HG03064 (cell line): ENCODE measurements at regions not wholly inside any gene's neighbourhood (a gene's known extent, or its start where the extent isn't known, plus 50 kb on each side); places are given as distances from the start of the nearest gene placed in this dataset.
"Not testable (repeated sequence)": the region's sequence is repeated elsewhere in the genome, so short reads cannot be mapped to it uniquely, and the experiment has no call there.

Experiments
- ATAC-seq: cut with Tn5 transposase; IDR thresholded peaks from one replicate; pipeline ENCODE4 v1.9.1; 2021; ENCODE audit warnings: low read depth; ENCODE audit not compliant: unreplicated experiment

DNA sequence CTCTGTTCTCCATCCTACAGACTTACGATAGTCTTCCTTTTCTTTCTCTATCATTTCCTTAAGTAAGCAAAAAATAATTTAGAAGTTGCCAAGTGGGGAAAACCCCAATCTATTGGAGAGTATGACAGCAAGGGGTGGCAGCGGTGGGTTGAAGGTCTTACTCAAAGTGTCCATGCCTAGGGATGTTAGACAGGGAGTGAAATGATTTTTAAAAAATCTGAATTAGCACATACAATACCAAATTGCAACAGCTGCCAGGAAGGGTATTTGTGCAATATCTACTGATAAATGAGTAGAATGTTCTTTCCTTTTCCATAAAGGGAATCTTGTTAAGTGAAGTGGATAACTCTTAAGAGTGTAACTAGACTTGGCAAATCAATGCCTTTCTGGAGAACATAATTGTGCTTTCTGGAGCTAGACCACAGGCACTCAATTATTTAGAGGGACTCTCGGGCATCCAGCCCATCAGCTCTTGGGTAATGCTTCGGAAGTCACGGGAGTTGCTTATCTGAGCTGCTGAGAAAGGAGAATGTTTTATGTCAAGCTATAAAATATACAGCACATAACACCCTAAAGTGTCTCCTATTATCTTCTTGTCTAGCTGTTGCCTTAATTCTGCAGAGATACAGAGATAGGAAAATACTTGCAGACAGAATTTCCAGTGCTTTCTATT, 151.5 kb downstream of the KCNJ2 start:
- no peak for ATAC-seq

DNA sequence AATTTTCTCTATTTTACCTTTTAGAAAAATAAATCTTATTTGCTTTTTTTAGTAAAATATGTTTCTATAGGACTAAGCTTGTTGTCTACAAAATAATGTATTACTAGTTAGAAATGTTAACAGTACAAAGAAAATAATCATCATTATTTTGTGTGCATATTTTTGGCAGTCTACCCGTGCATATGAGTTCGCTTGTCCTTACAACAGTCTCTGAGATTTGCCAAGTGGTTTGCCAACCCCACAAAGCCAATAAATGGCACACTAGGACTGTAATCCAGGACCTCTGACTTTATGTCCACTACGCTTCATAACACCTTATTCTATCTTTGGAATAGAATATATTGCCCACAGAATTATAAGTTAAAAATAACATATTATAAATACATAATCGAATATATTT, 152.0 kb downstream of the KCNJ2 start:
- no peak for ATAC-seq

DNA sequence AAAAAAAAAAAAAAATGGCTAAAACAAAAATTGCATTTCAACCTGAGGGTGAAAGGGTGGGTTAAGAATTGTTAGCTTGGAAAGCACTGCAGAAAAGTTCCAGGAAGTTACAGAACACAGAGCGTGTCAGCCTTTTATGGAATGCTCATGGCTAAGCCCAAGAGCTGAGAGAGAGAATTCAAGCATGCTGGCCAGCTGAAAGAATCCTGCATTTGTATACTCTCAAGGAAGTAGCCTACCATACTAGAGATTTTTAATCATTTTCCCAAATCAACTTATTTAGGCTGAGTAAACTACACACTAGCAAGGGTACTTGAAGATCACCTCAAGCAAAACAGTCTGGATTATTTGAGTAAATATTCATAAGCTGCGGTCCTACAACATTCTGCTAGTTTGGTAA, 153.9 kb downstream of the KCNJ2 start:
- ATAC-seq: no peak

DNA sequence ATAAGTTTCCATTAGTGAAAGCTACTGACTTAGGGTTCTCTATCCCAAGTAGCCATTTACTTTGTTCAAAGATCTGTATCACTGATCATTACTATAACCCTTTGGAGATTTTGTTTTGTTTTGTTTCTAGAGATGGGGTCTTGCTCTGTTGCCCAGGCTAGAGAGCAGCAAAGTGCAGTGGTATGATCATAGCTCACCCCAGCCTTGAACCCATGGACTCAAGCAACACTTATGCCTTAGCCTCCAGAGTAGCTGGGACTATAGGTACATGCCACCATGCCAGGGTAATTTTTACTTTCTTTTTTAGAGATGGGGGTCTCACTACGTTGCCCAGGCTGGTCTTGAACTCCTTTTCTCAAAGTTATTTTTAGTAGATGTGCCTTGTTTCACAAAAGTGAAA, 154.7 kb downstream of the KCNJ2 start:
- ATAC-seq: no peak

DNA sequence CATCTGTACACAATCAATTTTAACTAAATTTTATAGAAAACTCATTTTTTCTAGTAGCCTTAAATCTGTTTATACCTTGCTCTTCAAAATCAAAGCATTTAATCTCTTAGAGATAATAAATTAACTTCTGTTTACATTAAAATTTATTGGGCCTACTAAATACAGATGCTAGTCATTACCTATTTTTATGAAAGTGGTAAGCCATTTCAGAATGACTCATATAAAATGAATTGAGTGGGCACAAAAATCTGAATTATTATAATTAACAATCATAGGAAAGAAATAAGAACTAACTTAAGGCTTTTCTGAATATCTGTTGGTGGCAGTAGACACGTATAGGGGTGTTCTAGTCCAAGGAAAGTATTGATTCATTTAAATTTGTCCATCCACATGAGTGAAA, 157.9 kb downstream of the KCNJ2 start:
- no peak for ATAC-seq

DNA sequence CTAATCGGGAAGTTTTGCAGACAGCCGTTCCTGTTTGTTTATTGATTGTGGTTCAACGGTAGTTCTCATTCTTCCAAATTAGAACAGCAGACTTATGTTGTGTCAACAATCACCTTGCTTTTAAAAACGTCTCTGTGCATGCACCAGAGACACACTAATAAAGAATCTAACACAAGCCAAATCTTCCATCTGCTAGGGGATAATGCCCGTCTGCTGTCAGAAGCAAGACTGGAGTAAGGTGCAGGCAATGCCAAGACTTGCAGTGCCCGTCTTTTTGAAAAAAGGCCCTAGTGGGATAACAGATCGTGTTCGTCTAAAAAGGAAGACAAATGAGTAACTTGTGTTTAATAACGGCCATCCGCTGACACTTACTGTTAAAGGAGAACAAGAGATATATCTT, 158.4 kb downstream of the KCNJ2 start:
- no peak for ATAC-seq

DNA sequence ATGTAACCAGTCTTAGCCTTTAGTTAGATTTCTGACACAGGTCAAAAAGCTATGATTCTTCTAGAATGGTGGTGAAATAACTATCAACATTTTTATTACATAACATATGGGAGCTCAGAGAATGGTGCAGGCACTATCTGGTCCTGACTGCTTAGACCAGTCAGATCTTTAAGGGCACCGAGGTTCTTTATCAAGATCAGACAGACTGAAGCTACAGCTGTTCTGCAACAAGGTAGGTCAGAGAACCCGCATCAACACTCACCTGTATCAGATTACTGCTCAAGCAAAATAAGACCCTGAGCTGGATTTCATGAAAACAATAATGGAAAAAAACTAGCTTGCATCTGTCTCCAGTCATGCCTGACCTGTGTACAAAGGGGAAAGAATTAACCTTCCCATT, 160.4 kb downstream of the KCNJ2 start:
- no peak for ATAC-seq

DNA sequence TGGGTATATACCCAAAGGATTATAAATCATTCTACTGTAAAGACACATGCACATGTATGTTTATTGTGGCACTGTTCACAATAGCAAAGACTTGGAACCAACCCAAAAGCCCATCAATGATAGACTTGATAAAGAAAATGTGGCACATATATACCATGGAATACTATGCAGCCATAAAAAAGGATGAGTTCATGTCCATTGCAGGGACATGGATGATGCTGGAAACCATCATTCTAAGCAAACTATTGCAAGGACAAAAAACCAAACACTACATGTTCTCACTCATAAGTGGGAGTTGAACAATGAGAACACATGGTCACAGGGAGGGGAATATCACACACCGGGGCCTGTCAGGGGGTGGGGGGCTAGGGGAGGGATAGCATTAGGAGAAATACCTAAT, 161.7 kb downstream of the KCNJ2 start:
- not testable (repeated sequence) for ATAC-seq

DNA sequence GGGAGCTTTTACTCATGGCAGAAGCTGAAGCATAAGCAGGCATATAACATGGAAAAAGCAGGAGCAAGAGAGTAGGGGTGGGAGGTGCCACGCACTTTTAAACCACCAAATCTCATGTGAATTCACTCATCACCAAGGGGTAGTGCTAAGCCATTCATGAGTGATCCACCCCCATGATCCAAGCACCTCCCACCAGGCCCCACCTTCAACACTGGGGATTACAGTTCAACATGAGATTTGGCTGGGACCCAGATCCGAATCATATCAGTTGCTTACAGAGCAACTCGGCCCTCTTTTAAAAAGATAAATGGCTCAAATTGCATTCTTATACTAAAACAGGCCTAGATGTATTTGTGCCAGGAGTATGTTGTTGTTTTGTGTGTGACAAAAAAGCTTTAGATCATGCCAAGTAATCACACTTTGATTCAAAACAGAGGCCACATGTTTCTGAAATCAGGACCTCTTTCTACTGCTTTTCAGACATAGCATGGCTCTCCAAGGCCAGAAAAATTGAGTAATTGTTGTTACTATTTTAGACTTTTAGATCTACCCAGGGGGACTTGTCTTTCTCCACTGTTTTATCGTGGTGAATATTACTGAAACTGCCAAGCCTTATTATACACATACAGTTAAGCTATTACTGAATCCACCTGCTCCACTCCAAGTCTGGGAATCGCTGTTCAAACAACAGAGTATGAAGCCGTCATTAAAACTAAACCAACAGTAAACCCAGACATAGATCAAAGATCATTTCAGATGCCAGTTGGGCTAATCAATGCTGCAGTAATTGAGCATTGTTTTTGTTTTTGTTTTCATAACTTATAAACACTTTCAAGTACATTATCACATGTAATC, 163.3 kb downstream of the KCNJ2 start:
- ATAC-seq: no peak

DNA sequence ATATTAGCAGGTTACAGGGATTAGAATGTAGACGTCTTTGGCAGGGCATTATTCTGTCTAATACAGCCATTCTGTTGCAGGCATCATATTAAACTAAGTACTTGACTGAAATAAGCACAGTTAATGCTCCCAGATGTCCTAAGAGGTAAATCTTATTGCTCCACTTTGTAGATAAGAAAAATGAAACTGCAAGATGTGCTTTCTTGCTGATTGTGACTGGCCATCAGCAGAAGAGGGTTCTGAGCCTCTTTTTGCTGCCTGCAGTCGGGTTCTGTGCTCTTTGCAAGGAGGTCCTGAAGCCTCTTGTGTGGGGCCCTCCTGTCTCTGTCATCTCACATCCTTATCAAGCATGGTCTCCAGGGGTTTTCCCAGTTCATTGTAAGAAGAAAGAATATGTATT, 167.1 kb downstream of the KCNJ2 start:
- no peak for ATAC-seq

DNA sequence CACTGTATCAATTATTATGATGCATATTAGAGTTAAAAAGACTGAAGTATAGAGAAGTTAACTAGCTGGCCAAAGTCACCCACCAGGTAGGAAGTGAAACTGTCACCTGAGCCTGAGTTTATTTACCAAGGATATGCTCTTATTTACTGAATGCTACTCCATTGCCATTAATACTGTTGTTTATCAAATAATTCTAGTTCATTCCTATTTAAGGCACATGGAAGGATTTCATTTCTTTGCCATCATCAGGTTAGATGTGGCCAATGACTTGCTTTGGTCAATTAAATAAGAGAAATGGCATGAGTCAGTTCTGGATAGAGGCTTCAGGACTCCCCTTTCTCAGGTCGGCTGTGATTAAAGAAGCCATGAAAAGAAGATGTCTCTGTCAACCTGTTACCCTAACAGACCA, 169.6 kb downstream of the KCNJ2 start:
- no peak for ATAC-seq

DNA sequence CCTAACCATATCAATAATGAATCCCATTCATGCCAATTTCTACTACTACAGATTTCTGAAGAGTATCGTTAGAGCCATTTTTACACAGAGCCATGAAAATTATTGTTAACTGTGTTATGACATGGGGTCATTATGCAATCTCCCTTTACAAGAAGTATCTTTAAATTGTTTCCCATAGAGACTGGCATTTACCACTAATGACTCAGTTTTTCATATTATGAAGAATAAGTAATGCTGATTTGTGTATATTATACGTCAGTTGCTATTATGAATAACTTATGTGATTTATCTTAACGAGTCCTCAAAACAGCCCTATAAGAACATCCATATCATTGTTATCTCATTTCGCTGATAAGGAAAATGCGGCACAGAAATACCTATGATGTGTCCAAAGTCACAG, 173.8 kb downstream of the KCNJ2 start:
- no peak for ATAC-seq

DNA sequence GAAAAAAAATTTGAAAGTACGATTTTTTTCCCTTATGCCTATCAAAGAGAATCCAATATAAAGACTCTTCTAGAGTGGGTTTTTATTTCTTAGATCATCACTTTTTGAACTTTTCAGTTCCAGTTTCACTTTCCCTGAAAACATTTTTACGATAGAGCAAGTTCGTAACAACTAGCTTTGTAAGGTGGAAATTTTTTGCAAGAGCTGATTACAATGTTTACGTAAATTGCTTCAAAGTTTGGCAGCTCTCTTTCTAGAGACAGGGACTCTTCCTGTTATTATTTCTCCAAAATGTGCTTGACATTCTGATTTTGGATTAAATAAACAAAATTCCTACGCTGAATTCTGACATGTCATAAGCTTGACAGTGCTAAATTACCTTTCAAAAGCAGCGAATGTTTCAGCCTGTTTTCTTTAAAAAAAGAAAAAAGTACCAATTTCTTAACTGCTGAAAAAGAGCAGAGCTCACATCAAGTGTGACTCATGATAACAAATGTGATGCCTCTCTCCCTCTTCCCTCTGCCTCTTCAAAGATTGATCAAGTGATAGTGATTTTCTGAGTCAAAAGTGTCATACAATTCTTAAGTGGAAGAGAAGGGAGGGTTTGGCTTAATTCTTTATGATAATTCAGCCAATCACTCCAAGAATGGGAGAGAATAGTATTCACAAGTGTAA, 175.2 kb downstream of the KCNJ2 start:
- ATAC-seq: no peak

DNA sequence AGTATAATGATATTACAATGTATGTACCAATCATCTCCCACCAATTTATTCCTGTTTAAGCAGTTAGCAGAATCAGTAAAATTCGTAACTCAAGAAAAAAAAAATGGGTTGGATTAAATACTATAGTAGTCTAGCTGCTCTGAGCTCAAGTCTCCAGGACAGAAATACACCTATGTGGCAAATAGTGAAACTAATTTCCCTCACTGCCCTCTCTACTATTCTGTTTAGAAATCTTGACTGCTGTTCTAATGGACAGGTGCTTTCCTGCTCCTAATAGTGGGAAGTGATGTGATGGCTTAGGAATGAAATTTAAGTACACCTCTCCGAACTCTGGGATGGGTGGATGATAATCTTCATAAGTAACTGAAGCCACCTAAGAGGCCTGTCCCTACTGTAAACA, 175.7 kb downstream of the KCNJ2 start:
- ATAC-seq: no peak

DNA sequence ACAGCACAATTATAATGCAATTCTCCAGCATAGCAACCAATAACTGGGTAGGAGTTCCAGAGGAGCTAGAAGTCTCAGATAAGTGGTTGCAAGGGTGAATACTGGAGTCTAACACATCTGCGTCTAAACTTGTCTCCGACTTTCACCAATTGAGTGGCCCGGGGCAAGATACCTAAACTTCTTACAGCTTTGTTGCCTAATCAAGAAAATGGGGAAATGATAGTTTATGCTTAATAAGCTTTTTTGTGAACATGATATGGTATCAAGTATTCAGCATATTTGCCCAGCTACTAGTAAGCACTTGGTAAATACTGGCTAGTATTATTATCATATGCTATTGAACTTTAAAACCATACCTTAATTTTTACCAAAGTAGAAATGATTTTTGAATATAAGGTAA, 183.5 kb downstream of the KCNJ2 start:
- no peak for ATAC-seq

DNA sequence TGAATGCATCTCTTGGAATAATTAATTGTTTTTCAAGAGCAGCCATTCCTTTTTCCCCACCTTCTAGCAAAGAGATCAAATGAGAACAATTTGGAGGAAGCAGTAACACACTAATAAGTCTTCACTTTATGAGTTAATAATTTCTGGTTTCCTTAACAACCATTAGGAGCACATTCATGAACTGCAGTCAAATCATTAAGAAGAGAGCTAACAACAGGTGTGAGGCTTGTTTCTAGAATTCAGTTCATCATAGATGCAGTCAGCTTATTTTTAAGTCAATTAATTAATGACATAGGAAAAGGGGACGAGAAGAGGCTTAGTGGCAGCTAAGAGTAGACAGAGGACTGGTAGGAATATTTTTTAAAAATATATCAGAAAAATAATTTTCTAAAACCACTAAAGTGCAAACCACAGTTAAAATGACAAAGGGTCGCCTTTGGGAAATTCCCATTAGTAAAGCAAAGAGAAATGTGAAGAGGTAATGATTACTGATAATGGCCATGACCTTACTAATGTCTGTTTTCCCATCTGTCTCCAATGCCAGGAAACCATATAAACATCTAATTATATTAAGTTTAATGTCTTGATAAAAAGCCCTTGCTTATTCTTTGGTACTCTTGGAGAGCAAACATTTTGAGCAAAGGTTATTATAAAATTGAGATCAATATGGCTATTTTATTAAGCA, 184.2 kb downstream of the KCNJ2 start:
- no peak for ATAC-seq

DNA sequence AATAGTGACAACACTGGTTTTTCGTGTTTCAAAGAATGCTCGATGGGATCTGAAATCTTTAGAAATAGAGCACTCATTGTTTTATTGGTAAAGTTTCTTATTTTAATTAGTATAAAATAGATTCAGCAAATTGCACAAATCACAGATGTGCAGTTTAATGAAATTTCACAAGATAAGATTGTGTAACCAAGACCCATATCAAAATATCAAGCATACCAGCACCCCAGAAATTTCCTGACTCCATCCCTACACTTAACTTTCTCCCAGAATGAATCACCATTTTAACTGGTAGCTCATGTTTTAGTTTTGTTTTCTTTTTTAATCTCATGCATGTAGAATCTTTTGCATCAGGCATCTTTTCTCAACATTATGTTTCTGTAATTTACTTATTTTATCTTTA, 185.9 kb downstream of the KCNJ2 start:
- ATAC-seq: no peak

DNA sequence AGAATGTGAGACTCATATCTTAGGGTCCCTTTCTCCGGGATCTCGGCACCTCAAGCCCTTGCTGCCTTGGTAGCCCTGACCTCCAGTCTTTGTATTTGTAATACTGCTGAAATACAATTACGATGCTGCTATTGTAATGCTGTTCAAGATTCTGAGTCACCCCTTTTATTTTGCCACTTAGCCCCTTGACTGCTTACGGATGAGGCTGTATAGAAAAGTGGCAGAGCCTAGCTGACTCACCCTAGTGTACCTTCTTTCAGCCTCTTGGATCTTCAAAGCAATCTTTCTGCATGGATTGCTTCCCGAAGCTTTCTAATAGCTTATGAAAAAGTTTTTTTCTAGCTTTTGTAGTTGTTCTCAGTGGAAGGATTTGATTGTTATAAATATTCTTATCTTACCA, 187.9 kb downstream of the KCNJ2 start:
- no peak for ATAC-seq

DNA sequence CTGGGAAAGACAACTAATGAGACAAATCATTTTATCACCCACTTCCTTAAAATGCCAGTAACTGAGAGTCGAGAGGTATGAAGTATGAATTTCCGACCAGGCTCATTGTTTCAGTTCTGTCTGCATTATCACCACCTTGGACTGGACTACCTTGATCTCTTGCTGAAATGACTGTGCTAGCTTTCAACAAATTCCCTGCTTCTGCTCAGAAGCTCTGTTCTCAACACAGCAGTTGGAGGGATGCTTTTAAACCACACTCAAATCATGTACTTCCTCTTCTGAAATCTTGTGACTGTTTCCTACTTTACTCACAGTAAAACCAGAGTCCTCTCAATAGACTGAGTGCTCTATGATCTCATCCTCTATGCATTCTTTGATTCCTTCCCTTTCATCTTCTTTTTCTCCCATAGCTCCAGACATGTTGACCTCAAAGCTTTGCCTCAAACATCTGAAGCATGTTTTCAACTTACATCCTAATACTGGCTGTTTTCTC, 195.8 kb downstream of the KCNJ2 start:
- peak; percentile 81 for ATAC-seq

DNA sequence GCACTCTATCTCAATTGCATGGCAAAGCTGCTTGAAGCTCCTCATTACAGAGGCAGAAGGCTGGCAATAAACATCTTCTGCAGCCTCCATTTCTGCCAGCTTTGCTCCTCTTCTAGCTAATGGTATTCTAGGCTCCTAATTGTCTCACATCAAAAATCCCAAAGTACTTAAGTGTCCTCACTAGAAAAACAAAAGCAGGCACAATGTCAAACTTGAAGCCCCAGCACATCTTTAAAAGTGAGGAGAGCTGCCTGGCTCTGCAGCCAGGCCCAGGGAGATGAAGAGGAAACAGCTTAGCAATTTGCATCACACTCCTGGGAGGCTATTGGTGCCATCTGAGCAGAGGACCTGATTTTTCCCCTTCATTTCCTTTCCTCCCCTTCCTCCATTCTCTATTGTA, 197.1 kb downstream of the KCNJ2 start:
- no peak for ATAC-seq

DNA sequence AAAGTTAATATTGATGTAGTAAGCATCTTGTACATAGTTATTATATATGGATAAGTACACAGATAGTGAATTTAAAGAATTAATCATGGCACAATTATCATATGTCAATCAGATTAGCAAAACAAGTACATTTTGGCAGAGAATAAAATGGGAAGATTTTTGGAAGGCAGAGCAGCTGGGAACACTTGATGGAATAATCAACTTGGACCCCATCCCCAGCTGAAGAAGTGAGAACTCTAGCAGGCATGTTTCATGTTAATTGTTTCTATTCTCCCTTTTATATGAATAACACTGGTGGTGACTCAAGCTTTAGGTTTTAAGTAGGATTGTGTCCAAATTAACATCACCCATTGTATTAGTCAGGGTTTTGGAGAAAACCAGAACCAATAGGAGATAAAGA, 198.7 kb downstream of the KCNJ2 start:
- ATAC-seq: no peak
